Psoas muscle (tissue), 7 donors: ENCODE measurements at regions not wholly inside any gene's neighbourhood (a gene's known extent, or its start where the extent isn't known, plus 50 kb on each side); places are given as distances from the start of the nearest gene placed in this dataset.
A peak's percentile ranks its signal among the peaks of the same experiment; 100 is the strongest.

Experiments
- ATAC-seq, 4 donors: fragments of 200-7000 bp; cut with Tn5 transposase; one replicate each; pipeline ENCODE4 v1.9.1; 2020; ENCODE audit warnings: moderate library complexity in 3 of 4, mild to moderate bottlenecking in 2 of 4
- DNase-seq, 2 donors: peaks; one replicate each; pipeline ENCODE4 v3.0.0-alpha.2; 2020
- H3K27ac ChIP-seq: fragments of 200-600 bp; one replicate; pipeline ENCODE4 v1.8.0; 2022
- H3K27me3 ChIP-seq, 3 donors: fragments of 200-600 bp in 1 of 3; one replicate each; pipeline versions ENCODE4 v1.6.1 to v1.8.0; 2013 to 2022; ENCODE audit warnings: low read length in 2 of 3, mild to moderate bottlenecking in 2 of 3, moderate library complexity in 1 of 3; ENCODE audit not compliant: insufficient read depth in 3 of 3
- H3K36me3 ChIP-seq, 2 donors: fragments of 200-600 bp in 1 of 2; one replicate each; pipeline versions ENCODE4 v1.6.1 to v1.8.0; 2013 to 2022; ENCODE audit warnings: low read depth in 1 of 2, mild to moderate bottlenecking in 1 of 2, moderate library complexity in 1 of 2; ENCODE audit not compliant: insufficient read depth in 1 of 2
- H3K4me1 ChIP-seq: fragments of 200-600 bp; one replicate; pipeline ENCODE4 v1.8.0; 2022
- H3K4me3 ChIP-seq: fragments of 200-600 bp; one replicate; pipeline ENCODE4 v1.8.0; 2022; ENCODE audit warnings: mild to moderate bottlenecking
- H3K9me3 ChIP-seq: fragments of 200-600 bp; one replicate; pipeline ENCODE4 v1.8.0; 2022
- WGBS, 3 donors: extraction: QIAGEN DNeasy Blood & Tissue Kit; methylation state at CpG; one replicate each; pipeline versions ENCODE4 v1.1.6 to v1.1.7; 2013; 5-methylcytosine and 5-hydroxymethylcytosine counted together
- intact Hi-C, 2 donors: fragments of 100-400 bp; cut with DNase I; formaldehyde crosslinking; loops; one replicate each; pipeline versions ENCODE4 v1.11.0 to v1.14.2; 2022
- TF ChIP-seq, protein P1 (sequence below): fragments of 200-600 bp; IDR thresholded peaks from one replicate; pipeline ENCODE4 v1.8.0; 2022; ENCODE audit warnings: antibody characterized with exemption
- donor health status: healthy with polysubstance abuse.
- donor health status: DM: no; HTN: no; CAD: no; lungs with moderate emphysema.
- donor health status: Bipolar disorder and iron deficiency.
- donor health status: healthy.
- donor health status: DM: yes; HTN: yes; CAD: no.
- donor health status: DM: no; HTN: no; CAD: no.
- donor health status: DM: yes; HTN: yes; CAD: no.

DNA sequence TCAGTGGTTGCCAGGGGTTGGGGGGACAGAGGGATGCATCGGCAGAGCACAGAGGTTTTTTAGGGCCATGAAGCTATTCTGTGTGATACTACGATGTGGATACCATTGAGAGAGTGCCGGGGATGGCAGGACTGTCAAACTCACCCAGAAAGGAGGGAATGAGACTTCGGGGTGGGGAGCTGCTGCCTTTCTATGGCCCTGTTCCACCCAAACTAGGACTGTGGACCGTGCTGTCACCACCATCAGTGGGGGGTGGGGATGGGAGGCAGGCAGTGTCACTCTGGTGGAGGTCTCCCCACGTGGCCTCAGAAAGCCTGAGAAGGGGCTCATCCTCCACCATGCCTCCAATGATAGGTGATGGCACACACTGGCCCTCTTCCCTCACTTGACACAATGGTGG, 146.2 kb downstream of the PTPN20 start:
- WGBS, 3 donors: 93 to 97% (median 94%) methylated on average over 6 of the region's 6 CpGs
- no peaks in the 10 kb centered on the region for H3K9me3 ChIP-seq

GRCh38 chr10:47058032-47058702, 146.9 kb downstream of the PTPN20 start:
- no peak for DNase-seq

More for the DNA sequence above, 146.2 kb downstream of the PTPN20 start:
- DNase-seq (no peak), ATAC-seq (no peak)
- H3K4me3 ChIP-seq: no peak overlapping the region
- peaks cover 5% of the 10 kb centered on the region for H3K4me1 ChIP-seq
- H3K27ac ChIP-seq: no peak overlapping the region
- TF ChIP-seq, protein P1, sequence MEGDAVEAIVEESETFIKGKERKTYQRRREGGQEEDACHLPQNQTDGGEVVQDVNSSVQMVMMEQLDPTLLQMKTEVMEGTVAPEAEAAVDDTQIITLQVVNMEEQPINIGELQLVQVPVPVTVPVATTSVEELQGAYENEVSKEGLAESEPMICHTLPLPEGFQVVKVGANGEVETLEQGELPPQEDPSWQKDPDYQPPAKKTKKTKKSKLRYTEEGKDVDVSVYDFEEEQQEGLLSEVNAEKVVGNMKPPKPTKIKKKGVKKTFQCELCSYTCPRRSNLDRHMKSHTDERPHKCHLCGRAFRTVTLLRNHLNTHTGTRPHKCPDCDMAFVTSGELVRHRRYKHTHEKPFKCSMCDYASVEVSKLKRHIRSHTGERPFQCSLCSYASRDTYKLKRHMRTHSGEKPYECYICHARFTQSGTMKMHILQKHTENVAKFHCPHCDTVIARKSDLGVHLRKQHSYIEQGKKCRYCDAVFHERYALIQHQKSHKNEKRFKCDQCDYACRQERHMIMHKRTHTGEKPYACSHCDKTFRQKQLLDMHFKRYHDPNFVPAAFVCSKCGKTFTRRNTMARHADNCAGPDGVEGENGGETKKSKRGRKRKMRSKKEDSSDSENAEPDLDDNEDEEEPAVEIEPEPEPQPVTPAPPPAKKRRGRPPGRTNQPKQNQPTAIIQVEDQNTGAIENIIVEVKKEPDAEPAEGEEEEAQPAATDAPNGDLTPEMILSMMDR: no peak
- no peaks in the 10 kb centered on the region for H3K36me3 ChIP-seq
- intact Hi-C loops: no loop called here
- no peaks in the 10 kb centered on the region for H3K27me3 ChIP-seq

DNA sequence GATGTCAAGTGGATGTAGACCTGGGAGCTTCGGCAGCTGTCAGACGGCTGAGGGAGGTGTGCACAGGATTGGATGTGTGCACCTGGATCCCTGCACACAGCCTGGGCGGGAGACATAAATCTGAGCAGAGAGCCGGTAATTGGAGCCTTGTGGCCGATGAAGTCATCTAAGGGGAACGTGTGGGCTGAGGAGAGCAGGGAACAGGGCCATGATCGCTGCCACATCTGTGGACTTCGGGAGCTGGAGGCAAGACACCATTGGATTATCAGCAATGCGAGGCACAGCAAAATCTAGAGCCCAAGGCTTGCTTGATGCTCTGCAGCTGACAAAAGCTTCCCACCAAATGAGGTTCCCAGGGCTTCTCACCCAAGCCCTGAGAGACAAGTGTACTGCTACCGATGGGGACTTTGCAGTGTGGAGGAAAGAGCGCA, 147.7 kb downstream of the PTPN20 start:
- intact Hi-C loops: no loop called here
- ATAC-seq: peak; percentile 75 to 90 (median 84)

More at GRCh38 chr10:47058032-47058702, 146.9 kb downstream of the PTPN20 start:
- H3K4me1 ChIP-seq: peaks cover 5% of the 10 kb centered on the region
- H3K27ac ChIP-seq: no peak overlapping the region
- TF ChIP-seq, protein P1: no peak
- intact Hi-C loops: no loop called here
- H3K4me3 ChIP-seq: no peak overlapping the region
- no peaks in the 10 kb centered on the region for H3K36me3 ChIP-seq
- WGBS, 3 donors: 83 to 86% (median 83%) methylated on average over 9 of the region's 9 CpGs
- no peak for ATAC-seq
- H3K27me3 ChIP-seq: no peaks in the 10 kb centered on the region
- no peaks in the 10 kb centered on the region for H3K9me3 ChIP-seq

GRCh38 chr10:47059606-47060311, 148.5 kb downstream of the PTPN20 start:
- H3K27me3 ChIP-seq: no peaks in the 10 kb centered on the region
- peaks cover 8% of the 10 kb centered on the region for H3K4me1 ChIP-seq
- H3K4me3 ChIP-seq: no peak overlapping the region
- intact Hi-C loops: no loop called here
- no peaks in the 10 kb centered on the region for H3K36me3 ChIP-seq
- TF ChIP-seq, protein P1: no peak
- H3K9me3 ChIP-seq: no peaks in the 10 kb centered on the region
- DNase-seq (no peak), ATAC-seq (no peak)
- no peak overlapping the region for H3K27ac ChIP-seq
- 82 to 91% (median 85%) methylated on average over 15 of the region's 15 CpGs for WGBS, 3 donors

More for the DNA sequence above, 147.7 kb downstream of the PTPN20 start:
- TF ChIP-seq, protein P1: no peak
- 25 to 31% (median 30%) methylated on average over 11 of the region's 11 CpGs for WGBS, 3 donors
- peaks cover 5% of the 10 kb centered on the region for H3K4me1 ChIP-seq
- H3K36me3 ChIP-seq: no peaks in the 10 kb centered on the region
- no peak overlapping the region for H3K27ac ChIP-seq
- H3K4me3 ChIP-seq: no peak overlapping the region
- no peaks in the 10 kb centered on the region for H3K9me3 ChIP-seq
- DNase-seq: no peak
- no peaks in the 10 kb centered on the region for H3K27me3 ChIP-seq
